ENCODE measurements at regions not wholly inside any gene's neighbourhood (a gene's known extent, or its start where the extent isn't known, plus 50 kb on each side); places are given as distances from the start of the nearest gene placed in this dataset.
"Not testable (repeated sequence)": the region's sequence is repeated elsewhere in the genome, so short reads cannot be mapped to it uniquely, and the experiment has no call there.

- Histone ChIP-seq H3K27ac (no peak overlapping the region), H3K27me3 (no peaks in the 10 kb centered on the region), H3K79me2 (no peaks in the 10 kb centered on the region), H3K4me2 (no peak overlapping the region), H3K36me3 (replicated peaks; ENCODE audit: insufficient read depth, low read depth) (no peaks in the 10 kb centered on the region), H3K4me3 (no peak overlapping the region), H3K4me1 (ENCODE audit: insufficient read depth) (no peaks in the 10 kb centered on the region), H2AFZ (no peak overlapping the region), H3K9me3 (ENCODE audit: low read depth) (no peaks in the 10 kb centered on the region), H3K9me2 (replicated peaks; ENCODE audit: insufficient read depth) (no peaks in the 10 kb centered on the region), H4K20me1 (ENCODE audit: insufficient read depth, poor library complexity, severe bottlenecking) (no peaks in the 10 kb centered on the region)
- WGBS (ENCODE audit: low lambda C conversion rate, missing lambda C conversion rate), result 94% methylated on average over 3 of the region's 3 CpGs
- TF ChIP-seq EZH2 (IDR thresholded peaks at IDR 0.05; ENCODE audit: borderline replicate concordance) (no peak), EZH2phosphoT487 (IDR thresholded peaks at IDR 0.05; ENCODE audit: low read depth, severe bottlenecking, unreplicated experiment) (no peak), CTCF (IDR thresholded peaks at IDR 0.05; ENCODE audit: poor library complexity) (no peak)
- no peak for DNase-seq (ENCODE audit: low spot score)
Observed at GRCh38 chr2:111251711-111252110, 131.0 kb downstream of the BCL2L11 start.

- H3K36me3 ChIP-seq (replicated peaks; ENCODE audit: insufficient read depth, low read depth), result no peaks in the 10 kb centered on the region
- H3K27me3 ChIP-seq, result no peaks in the 10 kb centered on the region
- H3K27ac ChIP-seq, result no peak overlapping the region
- no peak overlapping the region for H2AFZ ChIP-seq
- no peak for DNase-seq (ENCODE audit: low spot score)
- H3K4me1 ChIP-seq (ENCODE audit: insufficient read depth), result no peaks in the 10 kb centered on the region
- H3K4me2 ChIP-seq, result no peak overlapping the region
- no peak overlapping the region for H3K4me3 ChIP-seq
- no peaks in the 10 kb centered on the region for H3K79me2 ChIP-seq
- H3K9me3 ChIP-seq (ENCODE audit: low read depth), result no peaks in the 10 kb centered on the region
- H4K20me1 ChIP-seq (ENCODE audit: insufficient read depth, poor library complexity, severe bottlenecking), result no peaks in the 10 kb centered on the region
- TF ChIP-seq EZH2 (IDR thresholded peaks at IDR 0.05; ENCODE audit: borderline replicate concordance) (no peak), CTCF (IDR thresholded peaks at IDR 0.05; ENCODE audit: poor library complexity) (no peak)
- no peaks in the 10 kb centered on the region for H3K9me2 ChIP-seq (replicated peaks; ENCODE audit: insufficient read depth)
Observed at GRCh38 chr2:111252436-111252835, 131.7 kb downstream of the BCL2L11 start.

- not testable (repeated sequence) for H3K4me1 ChIP-seq (ENCODE audit: insufficient read depth); H3K9me2 ChIP-seq (replicated peaks; ENCODE audit: insufficient read depth); H3K9me3 ChIP-seq (ENCODE audit: low read depth); H3K4me2 ChIP-seq; H3K36me3 ChIP-seq (replicated peaks; ENCODE audit: insufficient read depth, low read depth); DNase-seq (ENCODE audit: low spot score); H3K4me3 ChIP-seq; H3K27me3 ChIP-seq; H4K20me1 ChIP-seq (ENCODE audit: insufficient read depth, poor library complexity, severe bottlenecking); H3K27ac ChIP-seq; H3K79me2 ChIP-seq; H2AFZ ChIP-seq
- WGBS (ENCODE audit: low lambda C conversion rate, missing lambda C conversion rate), result 83% methylated on average over 5 of the region's 6 CpGs
Observed at GRCh38 chr2:111254916-111255315, 134.2 kb downstream of the BCL2L11 start.

- not testable (repeated sequence) for H3K9me3 ChIP-seq (ENCODE audit: low read depth); H4K20me1 ChIP-seq (ENCODE audit: insufficient read depth, poor library complexity, severe bottlenecking); DNase-seq (ENCODE audit: low spot score); H2AFZ ChIP-seq; H3K79me2 ChIP-seq; H3K4me1 ChIP-seq (ENCODE audit: insufficient read depth); H3K36me3 ChIP-seq (replicated peaks; ENCODE audit: insufficient read depth, low read depth); H3K27me3 ChIP-seq; H3K4me3 ChIP-seq; H3K9me2 ChIP-seq (replicated peaks; ENCODE audit: insufficient read depth); H3K27ac ChIP-seq; H3K4me2 ChIP-seq
- WGBS (ENCODE audit: low lambda C conversion rate, missing lambda C conversion rate), result 36% methylated on average over 1 of the region's 1 CpG
Observed at GRCh38 chr2:111256628-111257027, 135.9 kb downstream of the BCL2L11 start.

GRCh38 chr2:111257607-111258006, 136.9 kb downstream of the BCL2L11 start:
- H2AFZ ChIP-seq; DNase-seq (ENCODE audit: low spot score); H3K79me2 ChIP-seq; H3K27me3 ChIP-seq; H3K4me2 ChIP-seq; H3K4me1 ChIP-seq (ENCODE audit: insufficient read depth); H3K9me3 ChIP-seq (ENCODE audit: low read depth); H3K27ac ChIP-seq; H3K4me3 ChIP-seq; H3K36me3 ChIP-seq (replicated peaks; ENCODE audit: insufficient read depth, low read depth); H3K9me2 ChIP-seq (replicated peaks; ENCODE audit: insufficient read depth); H4K20me1 ChIP-seq (ENCODE audit: insufficient read depth, poor library complexity, severe bottlenecking): not testable (repeated sequence)
- 77% methylated on average over 1 of the region's 1 CpG for WGBS (ENCODE audit: low lambda C conversion rate, missing lambda C conversion rate)

GRCh38 chr2:111258318-111258717, 137.6 kb downstream of the BCL2L11 start:
- DNase-seq (ENCODE audit: low spot score); H3K9me3 ChIP-seq (ENCODE audit: low read depth); H2AFZ ChIP-seq; H3K9me2 ChIP-seq (replicated peaks; ENCODE audit: insufficient read depth); H4K20me1 ChIP-seq (ENCODE audit: insufficient read depth, poor library complexity, severe bottlenecking); H3K4me1 ChIP-seq (ENCODE audit: insufficient read depth); H3K27ac ChIP-seq; H3K4me2 ChIP-seq; H3K4me3 ChIP-seq; H3K27me3 ChIP-seq; H3K79me2 ChIP-seq; H3K36me3 ChIP-seq (replicated peaks; ENCODE audit: insufficient read depth, low read depth): not testable (repeated sequence)
- 67% methylated on average over 1 of the region's 1 CpG for WGBS (ENCODE audit: low lambda C conversion rate, missing lambda C conversion rate)

GRCh38 chr2:111262627-111263379, 142.1 kb downstream of the BCL2L11 start:
- H3K27me3 ChIP-seq; H3K4me2 ChIP-seq; H3K9me2 ChIP-seq (replicated peaks; ENCODE audit: insufficient read depth); H3K4me3 ChIP-seq; H3K9me3 ChIP-seq (ENCODE audit: low read depth); H4K20me1 ChIP-seq (ENCODE audit: insufficient read depth, poor library complexity, severe bottlenecking); DNase-seq (ENCODE audit: low spot score); H2AFZ ChIP-seq; H3K27ac ChIP-seq; H3K36me3 ChIP-seq (replicated peaks; ENCODE audit: insufficient read depth, low read depth); H3K79me2 ChIP-seq; H3K4me1 ChIP-seq (ENCODE audit: insufficient read depth): not testable (repeated sequence)
- 65% methylated on average over 9 of the region's 9 CpGs for WGBS (ENCODE audit: low lambda C conversion rate, missing lambda C conversion rate)
